ENCODE measurements at regions not wholly inside any gene's neighbourhood (a gene's known extent, or its start where the extent isn't known, plus 50 kb on each side); places are given as distances from the start of the nearest gene placed in this dataset.
"Not testable (repeated sequence)": the region's sequence is repeated elsewhere in the genome, so short reads cannot be mapped to it uniquely, and the experiment has no call there.

DNA sequence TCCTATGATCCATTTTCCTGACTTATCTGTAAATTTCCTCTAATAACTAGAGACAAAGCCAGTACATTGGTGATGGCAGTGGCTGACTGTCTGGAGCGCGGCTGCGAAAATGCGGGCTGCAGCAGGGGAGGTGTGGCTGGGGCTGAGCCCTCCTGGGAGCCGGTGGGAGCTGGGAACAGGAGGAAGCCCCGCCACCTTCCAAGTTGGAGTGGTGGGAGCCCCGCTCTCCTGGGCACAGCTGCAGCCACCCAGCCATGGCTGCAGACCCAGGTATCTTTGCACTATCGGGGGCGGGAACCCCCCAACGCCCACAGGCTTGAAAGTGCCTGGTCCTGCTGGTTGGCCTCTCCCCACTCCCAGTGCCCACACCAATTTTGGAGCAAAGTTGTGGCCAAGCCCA lies 633.0 kb upstream of the TMEFF2 start:
- no peak for DNase-seq

DNA sequence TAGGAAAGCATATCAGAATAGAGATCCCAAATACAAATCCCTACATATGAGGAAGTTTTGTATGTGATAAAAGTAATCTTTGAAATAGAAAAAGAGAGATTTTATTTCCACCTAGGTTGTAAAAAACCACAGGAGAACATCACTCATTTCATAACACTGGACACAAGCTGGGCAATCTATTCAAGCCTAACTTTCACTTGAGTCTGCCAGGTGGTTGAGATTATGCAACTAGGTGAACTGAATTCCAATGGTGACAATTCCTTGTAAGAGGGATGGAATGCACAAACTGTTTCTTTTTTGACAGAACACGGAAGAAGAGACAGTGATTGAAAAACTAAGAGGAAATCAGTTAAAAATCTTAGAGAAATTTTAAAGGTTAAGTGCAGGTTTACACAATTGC lies 619.6 kb upstream of the TMEFF2 start:
- no peak for DNase-seq

DNA sequence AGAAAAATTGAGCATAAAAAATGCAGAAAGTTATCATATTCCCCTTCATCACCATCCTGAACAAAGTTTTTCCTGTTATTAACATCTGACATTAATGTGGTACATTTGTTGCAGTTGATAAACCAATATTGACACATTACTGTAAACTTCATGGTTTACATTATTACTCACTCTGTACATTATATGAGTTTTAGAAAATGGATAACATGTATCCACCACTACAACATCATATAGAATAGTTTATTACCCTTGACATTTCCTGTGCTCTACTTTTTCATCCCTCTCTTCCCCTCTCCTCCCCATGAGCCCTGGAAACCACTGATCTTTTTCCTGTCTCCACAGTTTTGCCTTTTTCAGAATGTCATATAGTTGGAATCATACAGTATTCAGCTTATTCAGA lies 618.6 kb upstream of the TMEFF2 start:
- no peak for DNase-seq

DNA sequence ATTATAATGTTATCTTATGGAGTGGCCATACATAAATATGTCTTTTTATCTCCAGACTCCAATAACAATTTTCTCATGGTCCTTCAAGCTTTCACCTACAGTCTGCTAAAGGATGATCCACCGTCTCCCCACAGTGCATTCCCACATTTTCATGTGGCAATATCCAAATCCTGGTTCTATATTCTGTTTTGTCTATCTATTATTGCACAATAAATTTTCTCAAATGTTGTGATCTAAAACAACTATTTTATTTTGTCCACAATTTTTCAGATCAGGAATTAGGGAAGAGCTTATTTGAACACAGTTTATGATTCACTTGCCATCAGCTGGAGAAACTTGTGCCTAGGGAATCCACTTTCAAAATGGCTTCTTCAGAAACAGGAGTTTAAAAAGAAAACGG lies 614.4 kb upstream of the TMEFF2 start:
- no peak for DNase-seq

DNA sequence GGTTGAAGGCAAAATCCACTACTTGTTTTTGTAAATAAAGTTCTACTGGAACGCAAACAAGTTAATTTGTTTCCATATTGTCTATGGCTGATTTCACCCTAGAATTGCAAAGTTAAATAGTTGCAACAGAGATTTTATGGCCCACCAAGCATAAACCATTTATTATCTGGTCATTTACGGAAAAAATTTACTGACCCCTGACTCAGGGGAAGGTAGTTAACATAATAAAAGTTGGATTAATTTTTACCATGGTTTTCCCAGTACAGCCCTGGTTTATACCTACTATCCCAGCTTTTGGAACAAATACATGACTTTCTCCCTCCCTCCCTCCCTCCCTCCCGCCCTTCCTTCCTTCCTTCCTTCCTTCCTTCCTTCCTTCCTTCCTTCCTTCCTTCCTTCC lies 588.9 kb upstream of the TMEFF2 start:
- DNase-seq: no peak

DNA sequence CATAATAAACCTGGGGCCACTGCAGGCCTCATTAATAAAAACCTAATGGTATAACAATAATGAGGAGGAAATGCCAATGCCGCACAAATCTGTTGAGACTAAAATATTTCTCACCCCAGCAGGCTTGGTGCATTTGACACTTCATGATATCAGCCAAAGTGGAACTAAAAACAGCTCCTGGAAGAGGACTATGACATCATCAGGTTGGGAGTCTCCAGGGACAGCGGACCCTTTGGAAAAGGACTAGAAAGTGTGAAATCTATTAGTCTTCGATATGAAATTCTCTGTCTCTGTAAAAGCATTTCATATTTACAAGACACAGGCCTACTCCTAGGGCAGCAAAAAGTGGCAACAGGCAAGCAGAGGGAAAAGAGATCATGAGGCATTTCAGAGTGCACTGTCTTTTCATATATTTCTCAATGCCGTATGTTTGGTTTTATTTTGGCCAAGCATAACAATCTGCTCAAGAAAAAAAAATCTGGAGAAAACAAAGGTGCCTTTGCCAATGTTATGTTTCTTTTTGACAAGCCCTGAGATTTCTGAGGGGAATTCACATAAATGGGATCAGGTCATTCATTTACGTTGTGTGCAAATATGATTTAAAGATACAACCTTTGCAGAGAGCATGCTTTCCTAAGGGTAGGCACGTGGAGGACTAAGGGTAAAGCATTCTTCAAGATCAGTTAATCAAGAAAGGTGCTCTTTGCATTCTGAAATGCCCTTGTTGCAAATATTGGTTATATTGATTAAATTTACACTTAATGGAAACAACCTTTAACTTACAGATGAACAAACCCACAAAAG lies 580.9 kb upstream of the TMEFF2 start:
- no peak for DNase-seq

DNA sequence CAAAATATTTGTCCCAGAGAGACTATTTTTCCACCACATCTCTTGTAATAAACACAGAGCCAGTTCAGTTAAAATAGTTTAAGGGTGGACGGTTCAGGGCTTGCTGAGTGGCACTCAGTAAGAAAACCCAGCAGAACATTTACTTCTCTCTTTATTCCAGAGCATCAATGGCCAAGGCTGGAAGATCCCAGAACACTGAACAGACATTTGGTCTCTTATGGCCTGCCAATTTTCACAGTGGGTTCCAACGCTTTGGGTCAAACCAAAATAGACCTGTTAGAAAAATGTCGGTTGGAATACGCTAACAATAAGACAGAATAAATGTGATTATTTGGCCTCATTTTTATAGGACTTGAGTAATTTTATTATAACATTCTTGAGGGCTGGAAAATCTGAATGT lies 580.3 kb upstream of the TMEFF2 start:
- DNase-seq: no peak

DNA sequence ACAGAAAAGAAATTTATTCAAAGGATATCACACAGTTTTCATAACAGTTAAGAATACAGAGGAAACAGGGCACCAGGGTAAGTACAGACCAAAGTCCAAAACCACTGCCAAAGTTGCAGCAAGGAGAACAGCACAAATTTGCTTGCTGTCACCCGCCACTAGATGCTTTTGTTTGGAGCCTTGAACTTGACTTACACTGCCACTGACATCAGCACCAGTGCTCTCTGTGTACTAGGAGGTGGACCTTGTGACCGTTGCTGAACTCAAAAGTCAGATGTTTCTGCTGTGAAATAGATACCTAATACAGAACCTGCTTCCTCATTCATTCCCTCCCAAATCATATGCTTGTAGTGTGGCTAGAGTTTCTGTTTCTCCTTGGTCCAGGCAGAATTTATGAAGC lies 578.3 kb upstream of the TMEFF2 start:
- no peak for DNase-seq

DNA sequence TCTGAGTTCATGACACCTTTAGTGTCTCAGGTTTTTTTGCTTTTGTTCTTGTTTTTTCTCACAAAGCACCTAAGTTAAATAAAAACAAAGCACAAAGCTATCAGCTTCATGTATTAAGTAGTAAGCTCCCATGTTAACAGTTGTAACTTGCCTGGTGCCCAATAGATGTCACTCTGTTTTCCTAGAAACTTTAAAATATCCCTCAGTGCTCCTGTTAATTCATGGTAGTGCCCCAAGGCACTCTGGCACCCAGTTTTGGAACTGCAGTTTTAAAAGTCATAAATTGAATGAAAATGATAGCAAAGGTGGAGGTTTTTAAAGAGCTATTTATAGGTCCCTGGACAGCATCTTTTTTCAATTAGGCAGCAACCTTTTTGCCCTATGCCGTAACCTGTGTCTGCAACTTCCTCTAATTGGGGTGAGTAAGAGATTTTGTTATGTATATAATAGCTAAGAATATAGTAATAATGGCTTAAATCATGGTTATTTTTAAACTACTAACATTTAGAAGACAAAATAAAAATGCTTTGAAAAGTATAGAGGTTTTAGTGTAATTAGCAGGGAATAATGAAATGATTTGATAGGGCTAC lies 555.0 kb upstream of the TMEFF2 start:
- no peak for DNase-seq

DNA sequence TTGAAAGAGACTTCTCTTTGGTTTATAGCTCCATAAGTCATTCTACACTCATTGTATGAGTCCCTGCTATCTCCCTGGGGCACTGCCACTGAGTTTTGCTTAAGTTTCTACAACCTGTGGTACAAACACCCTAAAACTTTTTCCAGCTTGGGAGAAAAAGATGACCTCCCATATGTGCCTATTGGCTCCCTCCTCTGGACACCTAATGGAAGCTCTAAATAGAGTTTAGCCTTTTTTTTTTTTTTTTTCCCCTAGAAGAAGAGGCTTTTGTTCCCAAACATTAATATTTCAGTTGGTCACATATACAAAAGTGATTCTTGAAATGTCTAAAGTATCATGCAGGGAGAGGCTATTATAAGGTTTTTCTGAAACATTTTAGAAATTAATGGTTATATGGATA lies 547.2 kb upstream of the TMEFF2 start:
- DNase-seq: no peak

DNA sequence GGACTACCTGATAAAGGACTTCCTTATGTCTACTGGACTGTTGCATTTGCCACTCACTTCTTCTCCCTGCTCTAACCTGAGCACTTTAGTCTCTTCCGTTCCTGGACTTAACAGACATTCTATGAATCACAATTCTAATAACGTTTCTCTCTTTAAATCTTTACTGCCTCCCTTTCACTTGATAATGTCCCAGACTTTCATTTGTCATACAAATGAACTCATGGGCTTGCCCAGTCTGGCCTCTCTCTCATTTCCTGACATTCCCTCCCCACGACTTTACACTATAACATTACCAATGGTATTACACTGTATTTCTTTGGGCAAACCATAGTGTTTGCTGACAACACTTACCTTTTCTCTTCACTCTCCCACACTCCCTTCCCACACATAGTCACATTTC lies 540.7 kb upstream of the TMEFF2 start:
- no peak for DNase-seq

DNA sequence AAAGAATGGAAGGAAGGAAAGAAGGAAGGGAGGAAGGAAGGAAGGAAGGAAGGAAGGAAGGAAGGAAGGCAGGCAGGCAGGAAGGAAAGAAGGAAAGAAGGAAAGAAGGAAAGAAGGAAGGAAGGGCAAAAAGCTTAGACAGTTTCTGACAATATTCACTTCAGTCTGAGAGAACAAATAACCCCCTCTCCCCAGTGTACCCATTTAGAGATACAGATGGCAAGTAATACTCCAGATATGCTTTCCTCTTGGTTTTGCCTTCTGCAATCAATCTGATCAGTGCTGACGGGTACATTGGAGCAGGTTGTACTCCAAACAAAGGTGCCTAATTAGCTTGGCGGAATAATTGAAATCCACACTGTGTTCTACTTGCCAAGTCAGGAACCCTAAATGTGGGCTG lies 534.6 kb upstream of the TMEFF2 start:
- DNase-seq: no peak

DNA sequence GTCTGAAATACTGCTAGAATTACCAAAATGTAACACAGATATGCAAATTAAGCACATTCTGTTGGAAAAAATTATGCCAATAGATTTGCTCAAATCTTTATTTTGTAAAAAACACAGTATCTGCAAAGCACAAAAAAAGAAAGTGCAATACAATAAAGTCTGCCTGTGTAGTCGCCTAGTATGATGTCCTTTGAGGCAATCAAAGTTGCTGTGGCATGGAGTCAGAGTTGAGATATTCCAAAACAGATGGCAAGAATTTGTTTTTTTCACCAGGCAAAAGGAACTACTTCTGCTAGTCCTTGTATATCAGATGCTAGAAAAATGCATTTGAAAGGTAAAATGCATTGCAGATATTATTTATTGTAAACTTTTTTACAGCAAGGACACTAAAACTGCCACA lies 531.3 kb upstream of the TMEFF2 start:
- no peak for DNase-seq

DNA sequence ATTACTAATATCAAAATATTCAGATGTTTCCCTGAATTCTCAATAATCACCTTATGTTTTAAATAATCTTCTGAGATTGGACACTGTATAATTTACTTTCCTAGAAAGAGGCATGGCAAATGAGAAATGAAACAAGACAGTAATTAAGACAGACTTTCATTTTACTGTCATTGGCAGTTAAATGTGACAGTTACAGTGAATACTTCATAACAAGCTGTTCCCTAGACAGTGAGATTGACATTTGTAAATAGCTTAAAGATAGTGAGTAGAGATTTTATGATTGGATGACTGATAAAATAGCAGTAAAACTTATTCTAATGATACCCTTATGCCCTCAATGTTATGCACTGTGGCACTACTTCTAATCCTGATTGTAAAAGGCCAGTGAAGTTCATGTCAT lies 524.9 kb upstream of the TMEFF2 start:
- DNase-seq: no peak

DNA sequence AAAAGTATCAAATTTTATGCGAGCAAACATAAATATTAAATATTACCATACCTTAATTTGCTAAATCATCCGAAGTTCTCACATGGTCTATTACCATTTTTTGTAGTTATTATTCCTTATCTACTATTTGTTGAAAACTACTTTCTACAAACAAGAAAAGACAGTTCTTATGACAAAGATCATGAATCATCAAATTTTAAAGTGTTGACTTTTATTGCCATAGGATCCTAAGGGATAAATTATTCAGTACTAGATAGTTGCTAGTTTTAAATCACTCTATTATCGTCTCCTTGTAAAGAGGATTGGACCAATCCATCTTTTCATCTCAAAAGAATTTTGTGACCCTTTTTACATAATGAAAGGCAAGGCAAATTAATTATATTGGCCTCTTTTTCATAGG lies 523.6 kb upstream of the TMEFF2 start:
- DNase-seq: no peak

DNA sequence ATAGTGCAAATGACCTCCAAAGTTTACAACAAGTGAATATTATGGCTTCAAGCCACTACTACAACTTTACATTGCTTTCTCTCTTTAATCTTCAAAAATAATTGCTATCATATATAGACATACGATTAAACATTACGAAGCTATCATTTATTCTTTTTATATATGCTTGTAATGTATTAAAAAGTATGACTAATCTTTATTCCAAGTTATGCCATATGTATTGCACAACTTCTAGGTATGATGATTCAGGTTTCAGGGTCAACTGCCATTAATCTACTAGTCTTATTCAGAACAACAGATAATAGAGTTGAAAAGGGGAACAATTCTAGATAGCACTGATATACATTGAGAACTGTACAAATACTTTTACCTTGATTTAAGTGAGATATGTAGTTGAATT lies 506.2 kb upstream of the TMEFF2 start:
- no peak for DNase-seq

DNA sequence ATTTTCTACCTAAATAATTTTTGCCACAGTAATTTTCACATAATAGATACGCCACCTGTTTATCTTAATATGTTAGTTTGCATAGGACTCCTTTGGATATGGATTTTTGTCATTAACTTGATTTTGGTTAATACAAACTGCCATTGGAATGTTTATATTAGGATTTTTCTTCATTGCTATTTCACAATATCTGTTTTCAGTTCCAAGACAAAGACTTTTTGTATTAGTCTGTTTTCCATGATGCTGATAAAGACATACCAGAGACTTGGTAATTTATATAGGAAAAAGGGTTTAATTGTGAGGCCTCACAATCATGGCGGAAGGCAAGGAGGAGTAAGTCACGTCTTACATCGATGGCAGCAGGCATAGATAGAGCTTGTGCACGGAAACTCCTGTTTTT lies 503.1 kb upstream of the TMEFF2 start:
- no peak for DNase-seq

DNA sequence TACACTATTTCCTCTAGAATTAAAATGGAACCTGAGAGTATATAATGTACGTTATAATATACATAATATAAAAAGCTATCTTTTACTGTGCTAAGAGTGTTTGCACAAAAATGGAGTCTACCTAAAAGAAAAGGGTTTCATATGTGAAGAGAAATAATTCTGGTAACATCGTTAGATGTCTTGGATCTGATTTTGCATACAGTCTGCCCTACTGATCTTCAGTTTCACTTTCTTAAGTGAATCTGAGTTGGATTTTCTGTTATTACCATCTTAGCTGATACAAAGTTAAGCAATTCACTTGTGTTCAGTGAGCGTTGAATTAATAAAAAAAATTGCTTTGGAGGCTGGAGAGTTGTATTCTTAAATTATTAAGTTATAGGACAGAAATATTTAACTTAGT lies 502.1 kb upstream of the TMEFF2 start:
- DNase-seq: no peak

DNA sequence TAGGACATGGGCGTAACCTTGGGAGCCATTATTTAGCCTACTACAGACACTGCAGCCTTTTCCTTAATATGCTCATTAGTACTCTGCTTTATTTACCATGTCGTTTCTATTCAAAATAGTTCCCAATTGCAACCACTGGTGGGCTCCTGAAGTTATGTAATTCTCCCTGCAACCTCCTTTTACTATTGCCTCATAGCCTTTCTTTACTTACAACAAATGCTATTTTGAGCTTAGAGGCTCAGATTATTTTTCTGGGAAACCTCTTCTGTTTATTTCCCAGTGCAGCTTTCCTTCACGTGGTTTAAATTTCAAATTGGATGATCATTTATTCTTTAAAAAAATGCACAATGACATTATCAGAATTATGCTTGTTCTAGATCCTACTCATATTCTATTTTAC lies 492.3 kb upstream of the TMEFF2 start:
- no peak for DNase-seq

DNA sequence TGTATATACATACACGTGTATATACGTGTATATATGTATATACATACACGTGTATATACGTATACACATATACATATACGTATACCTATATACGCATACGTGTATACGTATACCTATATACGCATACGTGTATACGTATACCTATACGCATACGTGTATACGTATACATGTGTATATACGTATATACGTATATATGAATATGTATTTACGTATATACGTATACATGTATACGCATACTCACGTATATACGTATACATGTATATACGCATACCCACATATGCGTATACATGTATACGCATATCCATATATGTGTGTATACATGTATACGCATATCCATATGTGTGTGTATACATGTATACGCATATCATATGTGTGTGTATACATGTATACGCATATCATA lies 487.8 kb upstream of the TMEFF2 start:
- not testable (repeated sequence) for DNase-seq

DNA sequence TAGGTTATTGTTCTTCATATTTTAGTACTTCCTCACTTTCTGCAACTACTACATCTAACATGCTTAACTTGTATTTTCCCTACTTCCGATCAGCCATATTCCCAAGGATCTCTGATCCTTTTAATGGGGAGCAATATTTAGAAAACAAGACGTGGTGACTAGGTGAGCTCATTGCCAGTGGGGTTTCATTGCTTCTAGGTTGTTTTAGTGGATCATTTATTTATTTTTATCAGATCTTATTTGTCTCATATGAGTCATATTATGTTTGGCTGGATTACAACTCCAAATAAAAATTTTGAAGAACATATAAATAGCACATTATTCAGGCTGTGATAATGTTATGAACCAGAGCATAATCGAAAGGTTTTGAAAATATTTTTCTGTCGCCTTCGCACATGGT lies 480.9 kb upstream of the TMEFF2 start:
- DNase-seq: no peak

DNA sequence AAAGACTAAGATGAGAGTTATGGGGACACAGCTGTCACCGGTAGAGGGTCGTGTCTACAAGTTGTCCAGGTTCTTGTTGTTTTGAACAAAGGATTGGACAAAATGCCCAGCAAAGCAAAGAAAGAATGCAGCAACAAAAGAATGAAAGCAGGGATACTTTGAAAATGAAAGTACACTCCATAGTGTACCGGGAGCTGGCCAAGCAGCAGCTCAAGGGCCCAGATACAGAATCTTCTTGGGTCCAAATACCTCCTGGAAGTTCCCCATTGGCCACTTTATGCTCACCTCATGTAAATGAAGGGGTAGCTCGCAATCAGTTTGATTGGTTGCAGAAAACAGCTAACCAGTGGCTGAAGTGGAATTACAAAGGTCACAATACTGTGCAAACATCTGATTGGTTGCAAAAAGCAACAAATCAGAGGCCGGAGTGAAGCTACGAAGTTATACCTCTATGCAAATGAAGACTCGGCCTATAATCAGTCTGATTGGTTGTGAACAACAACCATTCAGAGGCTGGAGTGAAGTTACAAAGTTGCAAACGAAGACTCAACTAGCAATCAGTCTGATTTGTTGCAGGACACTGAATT lies 474.9 kb upstream of the TMEFF2 start:
- DNase-seq: no peak

DNA sequence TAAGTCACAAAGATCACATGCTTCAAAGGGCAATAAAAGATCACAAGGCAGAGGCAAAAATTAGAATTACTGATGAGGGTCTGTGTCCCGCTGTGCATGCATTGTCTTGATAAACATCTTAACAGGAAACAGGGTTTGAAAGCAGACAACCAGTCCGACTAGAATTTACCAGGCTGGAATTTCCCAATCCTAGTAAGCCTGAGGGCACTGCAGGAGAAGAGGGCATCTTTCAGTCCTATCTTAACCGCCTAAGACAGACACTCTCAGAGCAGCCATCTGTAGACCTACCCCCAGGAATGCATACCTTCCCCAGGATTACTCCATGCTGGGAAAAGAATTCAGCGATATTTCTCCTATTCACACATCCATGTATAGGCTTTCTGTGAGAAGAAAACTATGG lies 465.8 kb upstream of the TMEFF2 start:
- not testable (repeated sequence) for DNase-seq

DNA sequence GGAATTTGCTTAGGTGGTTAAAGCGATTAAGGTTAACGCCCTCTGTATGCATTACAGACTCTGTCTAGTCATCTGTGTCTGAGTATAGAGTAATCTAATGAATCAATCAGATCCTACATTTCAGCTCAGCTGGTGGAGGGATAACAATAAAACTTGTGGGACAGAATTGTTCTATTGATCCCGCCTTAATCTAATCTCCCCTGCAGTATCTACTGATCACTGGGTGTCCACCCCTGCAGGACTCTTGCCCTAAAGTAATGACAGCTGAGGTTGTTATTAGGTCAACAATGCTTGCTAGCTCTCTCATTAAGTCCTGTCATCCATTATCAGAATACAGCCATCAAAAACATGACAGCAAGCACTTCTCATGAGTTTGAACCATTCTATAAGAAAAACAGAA lies 462.6 kb upstream of the TMEFF2 start:
- DNase-seq: no peak

DNA sequence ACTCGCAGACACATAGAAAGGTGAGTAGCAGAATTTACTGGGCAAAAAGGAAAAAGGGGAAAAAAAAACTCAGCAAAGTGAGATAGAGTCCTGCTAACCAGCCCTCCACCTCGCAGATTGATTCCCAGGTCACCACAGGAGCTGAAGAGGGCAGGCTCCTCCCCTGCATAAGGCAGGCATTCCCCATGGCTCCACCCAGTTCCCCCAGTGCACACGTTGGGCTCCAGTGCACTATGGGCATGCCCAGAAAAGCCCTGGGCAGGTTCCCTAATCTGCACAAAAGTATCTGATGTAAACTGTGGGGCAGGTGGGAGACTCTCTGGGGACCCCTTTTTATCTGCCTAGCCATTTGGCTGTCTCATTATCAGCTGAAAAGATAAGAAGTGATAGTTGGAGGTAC lies 461.2 kb upstream of the TMEFF2 start:
- DNase-seq: no peak
